GM19468 (cell line): ENCODE measurements at regions not wholly inside any gene's neighbourhood (a gene's known extent, or its start where the extent isn't known, plus 50 kb on each side); places are given as distances from the start of the nearest gene placed in this dataset.
"Not testable (repeated sequence)": the region's sequence is repeated elsewhere in the genome, so short reads cannot be mapped to it uniquely, and the experiment has no call there.

Source experiments
- ATAC-seq: cut with Tn5 transposase; IDR thresholded peaks from one replicate; pipeline ENCODE4 v1.9.1; 2021; ENCODE audit warnings: mild to moderate bottlenecking, moderate library complexity, moderate number of reproducible peaks; ENCODE audit not compliant: unreplicated experiment; ENCODE audit errors: extremely low read depth

GRCh38 chr9:75505654-75506053 is 384.8 kb upstream of the PCSK5 start:
- no peak for ATAC-seq

GRCh38 chr9:75529463-75529862 is 361.0 kb upstream of the PCSK5 start:
- ATAC-seq: no peak

GRCh38 chr9:75531588-75531987 is 358.9 kb upstream of the PCSK5 start:
- ATAC-seq: no peak

- no peak for ATAC-seq
Measured at GRCh38 chr9:75532233-75533050, 358.0 kb upstream of the PCSK5 start.

- ATAC-seq: no peak
Measured at GRCh38 chr9:75539523-75539922, 350.9 kb upstream of the PCSK5 start.

GRCh38 chr9:75540185-75540584 is 350.3 kb upstream of the PCSK5 start:
- no peak for ATAC-seq

GRCh38 chr9:75541734-75542133 is 348.7 kb upstream of the PCSK5 start:
- ATAC-seq: no peak

- ATAC-seq: no peak
Measured at GRCh38 chr9:75544815-75545214, 345.7 kb upstream of the PCSK5 start.

GRCh38 chr9:75545287-75545686 is 345.2 kb upstream of the PCSK5 start:
- ATAC-seq: no peak

- no peak for ATAC-seq
Measured at GRCh38 chr9:75548871-75549270, 341.6 kb upstream of the PCSK5 start.

GRCh38 chr9:75551861-75552260 is 338.6 kb upstream of the PCSK5 start:
- no peak for ATAC-seq

GRCh38 chr9:75552941-75553340 is 337.5 kb upstream of the PCSK5 start:
- ATAC-seq: no peak

- ATAC-seq: not testable (repeated sequence)
Measured at GRCh38 chr9:75566813-75567212, 323.7 kb upstream of the PCSK5 start.

- no peak for ATAC-seq
Measured at GRCh38 chr9:75570538-75570937, 319.9 kb upstream of the PCSK5 start.

- no peak for ATAC-seq
Measured at GRCh38 chr9:75574569-75574968, 315.9 kb upstream of the PCSK5 start.

GRCh38 chr9:75582870-75583269 is 307.6 kb upstream of the PCSK5 start:
- ATAC-seq: no peak

GRCh38 chr9:75588808-75589207 is 301.7 kb upstream of the PCSK5 start:
- no peak for ATAC-seq

- ATAC-seq: no peak
Measured at GRCh38 chr9:75589497-75589896, 301.0 kb upstream of the PCSK5 start.

GRCh38 chr9:75591972-75592371 is 298.5 kb upstream of the PCSK5 start:
- ATAC-seq: no peak

- no peak for ATAC-seq
Measured at GRCh38 chr9:75592586-75592985, 297.9 kb upstream of the PCSK5 start.

GRCh38 chr9:75593920-75594319 is 296.6 kb upstream of the PCSK5 start:
- no peak for ATAC-seq

GRCh38 chr9:75599126-75599525 is 291.3 kb upstream of the PCSK5 start:
- ATAC-seq: no peak
